ENCODE measurements at regions not wholly inside any gene's neighbourhood (a gene's known extent, or its start where the extent isn't known, plus 50 kb on each side); places are given as distances from the start of the nearest gene placed in this dataset.

- Histone ChIP-seq H3K23ac (ENCODE audit: low read depth, low read length) (no peak overlapping the region), H2BK5ac (ENCODE audit: low read depth, low read length, poor library complexity, severe bottlenecking) (no peak overlapping the region), H4K5ac (ENCODE audit: low read depth, low read length) (no peak overlapping the region), H3K4me1 (ENCODE audit: control insufficient read depth, insufficient read depth, low read length) (no peaks in the 10 kb centered on the region), H2BK15ac (ENCODE audit: low read depth, low read length) (no peak overlapping the region), H3K4me2 (ENCODE audit: low read depth, low read length) (no peak overlapping the region), H3K56ac (ENCODE audit: extremely low read depth, insufficient read depth, low read length) (no peak overlapping the region), H3K14ac (replicated peaks; ENCODE audit: low read depth, low read length) (no peak overlapping the region), H2BK120ac (ENCODE audit: low read depth, low read length) (no peak overlapping the region), H3K9me1 (ENCODE audit: insufficient read depth, low read length) (no peaks in the 10 kb centered on the region), H2AK9ac (replicated peaks; ENCODE audit: low read depth, low read length, poor library complexity) (no peak overlapping the region), H3K4me3 (ENCODE audit: insufficient read depth, low read depth, low read length) (no peak overlapping the region), H4K91ac (ENCODE audit: insufficient read depth, low read depth, low read length) (no peak overlapping the region), H2AK5ac (ENCODE audit: low read depth, low read length) (no peak overlapping the region), H3K79me1 (ENCODE audit: low read depth in 1 of 2, low read length in 2 of 2) (no peaks in the 10 kb centered on the region), H4K8ac (ENCODE audit: low read depth in 2 of 2, low read length in 2 of 2) (no peak overlapping the region), H3K27ac (ENCODE audit: insufficient read depth, low read length) (no peak overlapping the region), H3K9ac (ENCODE audit: low read depth, low read length) (no peak overlapping the region), H2BK20ac (ENCODE audit: low read depth, low read length) (no peak overlapping the region), H4K20me1 (ENCODE audit: insufficient read depth, low read length) (no peaks in the 10 kb centered on the region), H3K27me3 (ENCODE audit: control insufficient read depth, insufficient read depth, low read length) (no peaks in the 10 kb centered on the region; the same call in 1 of the 2 replicates), H3K18ac (ENCODE audit: low read depth, low read length) (no peak overlapping the region), H3K9me3 (ENCODE audit: control insufficient read depth, insufficient read depth, low read length) (no peaks in the 10 kb centered on the region), H3K4ac (ENCODE audit: low read depth, low read length) (no peak overlapping the region), H2AFZ (replicated peaks; ENCODE audit: low read length, poor library complexity) (no peak overlapping the region), H3K36me3 (ENCODE audit: control insufficient read depth, insufficient read depth, low read length) (no peaks in the 10 kb centered on the region)
- BruUV-seq (replicated peaks): no TSS peak
- intact Hi-C loops (cut with micrococcal nuclease) (no loop called here), in situ Hi-C loops (cut with MboI; ENCODE audit: low sequenced_read_pairs) (no loop called here), dilution Hi-C loops (cut with HindIII; ENCODE audit: low sequenced_read_pairs, unreplicated experiment) (no loop called here)
- ATAC-seq (ENCODE audit: low read depth) (no peak), DNase-seq (no peak)
- no CpG with 5 or more reads among the region's 6 CpGs for WGBS, 2 experiments (ENCODE audit: extremely low coverage in 2 of 2, insufficient read length in 1 of 2)
- ChIA-PET POLR2A (ENCODE audit: unreplicated experiment) (no interaction called here), CTCF (no interaction called here)
- no peak for TF ChIP-seq FOS (IDR thresholded peaks at IDR 0.05; ENCODE audit: low read depth, low read length)
- TF ChIP-seq NFE2L2 (IDR thresholded peaks at IDR 0.05; ENCODE audit: low read depth, low read length): no peak
- TF ChIP-seq SMC3 (IDR thresholded peaks at IDR 0.05; ENCODE audit: low read depth, low read length): no peak
- TF ChIP-seq ELK1 (IDR thresholded peaks at IDR 0.05; ENCODE audit: borderline replicate concordance, low read depth, low read length): no peak
- TF ChIP-seq RCOR1 (IDR thresholded peaks at IDR 0.05; ENCODE audit: insufficient replicate concordance, low read length): no peak
- no peak for TF ChIP-seq CEBPB (IDR thresholded peaks at IDR 0.05; ENCODE audit: low read depth, low read length)
- no peak for TF ChIP-seq POLR2A (IDR thresholded peaks at IDR 0.05; ENCODE audit: low read depth, low read length)
- TF ChIP-seq CTCF (conservative IDR thresholded peaks at IDR 0.05; ENCODE audit: low read depth, low read length): no peak
- no peak for TF ChIP-seq BHLHE40 (IDR thresholded peaks at IDR 0.05; ENCODE audit: low read depth, low read length)
- TF ChIP-seq MXI1 (IDR thresholded peaks at IDR 0.05; ENCODE audit: borderline replicate concordance, low read depth, low read length): no peak
- no peak for TF ChIP-seq RFX5 (IDR thresholded peaks at IDR 0.05; ENCODE audit: low read depth, low read length)
- TF ChIP-seq MAFK (IDR thresholded peaks at IDR 0.05; ENCODE audit: low read depth, low read length): no peak
- TF ChIP-seq RAD21 (IDR thresholded peaks at IDR 0.05; ENCODE audit: low read length): no peak
- no peak for TF ChIP-seq USF2 (IDR thresholded peaks at IDR 0.05; ENCODE audit: low read depth, low read length)
- no peak for TF ChIP-seq MAZ (IDR thresholded peaks at IDR 0.05; ENCODE audit: borderline replicate concordance, low read depth, low read length)
- no peak for TF ChIP-seq CHD1 (IDR thresholded peaks at IDR 0.05; ENCODE audit: low read depth, low read length)
Observed at GRCh38 chr18:32867330-32867729, 94.5 kb upstream of the KLHL14 start.

All from IMR-90 (cell line).